ENCODE measurements at regions not wholly inside any gene's neighbourhood (a gene's known extent, or its start where the extent isn't known, plus 50 kb on each side); places are given as distances from the start of the nearest gene placed in this dataset.

GRCh38 chr14:37994846-37995372, 212.8 kb upstream of the SSTR1 start:
- Histone ChIP-seq H3K9ac (replicated peaks; ENCODE audit: extremely low read depth, insufficient read depth, low read length) (no peak overlapping the region), H3K79me2 (ENCODE audit: control insufficient read depth, insufficient read depth, low read length) (no peaks in the 10 kb centered on the region), H3K27me3 (ENCODE audit: control insufficient read depth in 2 of 2, insufficient read depth in 2 of 2, low read length in 2 of 2) (peaks cover 0 to 1% of the 10 kb centered on the region in 2 experiments), H3K4me1 (ENCODE audit: control insufficient read depth, extremely low read depth, insufficient read depth, low read length) (no peaks in the 10 kb centered on the region), H3K4me2 (ENCODE audit: insufficient read depth, low read length) (no peak overlapping the region), H3K27ac (ENCODE audit: insufficient read depth, low read depth, low read length) (no peak overlapping the region), H4K20me1 (replicated peaks; ENCODE audit: control insufficient read depth, extremely low read depth, insufficient read depth, low read length) (no peaks in the 10 kb centered on the region), H3K9me1 (replicated peaks; ENCODE audit: control insufficient read depth, extremely low read depth, insufficient read depth, low read length) (no peaks in the 10 kb centered on the region), H3K36me3 (ENCODE audit: control insufficient read depth in 2 of 2, extremely low read depth in 1 of 2, insufficient read depth in 2 of 2, low read length in 2 of 2) (no peaks in the 10 kb centered on the region), H3K9me3 (replicated peaks; ENCODE audit: control insufficient read depth, insufficient read depth, low read length) (no peaks in the 10 kb centered on the region), H2AFZ (ENCODE audit: low read depth, low read length) (no peak overlapping the region), H3K4me3 (replicated peaks in 1 of 3; ENCODE audit: insufficient read depth in 1 of 3, low read depth in 1 of 3, low read length in 3 of 3) (no peak overlapping the region)
- TF ChIP-seq JUN (IDR thresholded peaks at IDR 0.05; ENCODE audit: borderline replicate concordance, insufficient read depth, insufficient read length, low read depth) = no peak
- no peak for TF ChIP-seq MAX (IDR thresholded peaks at IDR 0.05; ENCODE audit: insufficient read depth, insufficient read length)
- no peak for TF ChIP-seq GATA2 (IDR thresholded peaks at IDR 0.05; ENCODE audit: insufficient read depth, insufficient read length, low read depth, low read length)
- TF ChIP-seq POLR2AphosphoS5 (IDR thresholded peaks at IDR 0.05; ENCODE audit: insufficient read depth, low read depth, low read length) = no peak
- TF ChIP-seq MYC (IDR thresholded peaks at IDR 0.05; ENCODE audit: low read depth, low read length) = no peak
- no peak for TF ChIP-seq POLR2A (IDR thresholded peaks at IDR 0.05; ENCODE audit: low read depth, low read length)
- TF ChIP-seq CTCF (IDR thresholded peaks at IDR 0.05; ENCODE audit: extremely low read depth in 1 of 2, insufficient read depth in 1 of 2, low read depth in 1 of 2, low read length in 2 of 2) = no peak
- TF ChIP-seq EZH2 (IDR thresholded peaks at IDR 0.05; ENCODE audit: borderline replicate concordance, low read depth, low read length, severe bottlenecking) = no peak
- no peak for TF ChIP-seq FOS (IDR thresholded peaks at IDR 0.05; ENCODE audit: borderline replicate concordance, insufficient read depth, low read length)
- FAIRE-seq (no peak), DNase-seq (ENCODE audit: low read depth, low spot score) (no peak)
- ChIA-PET POLR2A (interaction anchor here (0.6 kb wide), 1 partner anchor 904 kb away, joined by 3 read pairs; no protein-coding TSS in a partner anchor), CTCF (no interaction called here)
- dilution Hi-C loops (cut with MboI; ENCODE audit: extremely low pct_ligation_motif_present, low sequenced_read_pairs) (no loop called here), intact Hi-C loops (cut with micrococcal nuclease) (no loop called here)
- BruUV-seq (replicated peaks) = no TSS peak
